ENCODE measurements at regions not wholly inside any gene's neighbourhood (a gene's known extent, or its start where the extent isn't known, plus 50 kb on each side); places are given as distances from the start of the nearest gene placed in this dataset.

DNA sequence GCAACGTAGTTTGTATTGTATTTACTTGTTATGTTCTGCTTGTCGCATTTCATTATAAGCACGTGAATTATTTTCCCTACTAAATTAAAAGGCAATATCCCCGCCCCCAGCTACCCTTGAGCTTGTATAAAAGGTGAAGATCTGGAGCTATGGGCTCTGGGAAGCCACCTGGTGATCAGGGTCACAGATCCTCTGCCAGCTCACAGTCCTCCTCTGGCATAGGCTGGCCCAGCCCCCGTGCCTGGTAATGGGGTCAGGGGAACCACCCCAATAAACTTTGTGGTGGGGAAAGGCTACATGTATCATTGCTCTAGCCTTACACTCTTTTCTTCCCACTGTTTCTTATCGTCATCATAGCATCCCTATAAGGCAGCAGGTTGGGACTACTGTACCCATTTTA, 190.2 kb upstream of the TSHZ3 start:
- TF ChIP-seq, protein P1, sequence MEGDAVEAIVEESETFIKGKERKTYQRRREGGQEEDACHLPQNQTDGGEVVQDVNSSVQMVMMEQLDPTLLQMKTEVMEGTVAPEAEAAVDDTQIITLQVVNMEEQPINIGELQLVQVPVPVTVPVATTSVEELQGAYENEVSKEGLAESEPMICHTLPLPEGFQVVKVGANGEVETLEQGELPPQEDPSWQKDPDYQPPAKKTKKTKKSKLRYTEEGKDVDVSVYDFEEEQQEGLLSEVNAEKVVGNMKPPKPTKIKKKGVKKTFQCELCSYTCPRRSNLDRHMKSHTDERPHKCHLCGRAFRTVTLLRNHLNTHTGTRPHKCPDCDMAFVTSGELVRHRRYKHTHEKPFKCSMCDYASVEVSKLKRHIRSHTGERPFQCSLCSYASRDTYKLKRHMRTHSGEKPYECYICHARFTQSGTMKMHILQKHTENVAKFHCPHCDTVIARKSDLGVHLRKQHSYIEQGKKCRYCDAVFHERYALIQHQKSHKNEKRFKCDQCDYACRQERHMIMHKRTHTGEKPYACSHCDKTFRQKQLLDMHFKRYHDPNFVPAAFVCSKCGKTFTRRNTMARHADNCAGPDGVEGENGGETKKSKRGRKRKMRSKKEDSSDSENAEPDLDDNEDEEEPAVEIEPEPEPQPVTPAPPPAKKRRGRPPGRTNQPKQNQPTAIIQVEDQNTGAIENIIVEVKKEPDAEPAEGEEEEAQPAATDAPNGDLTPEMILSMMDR (IDR thresholded peaks at IDR 0.05; ENCODE audit: unreplicated experiment), result no peak
- DNase-seq (ENCODE audit: low spot score), result no peak
- H3K4me3 Mint-ChIP-seq (ENCODE audit: unreplicated experiment), result no peak overlapping the region

DNA sequence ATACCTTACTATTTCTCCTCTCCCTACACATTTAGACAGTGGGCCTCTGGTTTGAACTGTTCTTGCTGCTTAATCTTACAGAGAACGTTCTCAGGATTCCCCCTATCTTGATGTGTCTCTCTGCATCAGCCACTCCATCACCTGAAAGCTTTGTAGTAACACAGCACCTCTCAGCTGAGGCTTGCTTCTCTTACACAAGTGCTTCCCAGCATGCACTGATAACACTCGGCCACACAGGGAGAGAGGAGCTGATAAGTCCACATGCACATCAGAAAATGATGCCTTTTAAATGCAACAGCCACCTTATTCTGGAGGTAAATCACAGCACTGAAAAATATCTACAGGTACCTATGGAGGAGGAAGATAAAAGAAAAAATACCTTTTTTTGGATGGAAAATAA, 192.2 kb upstream of the TSHZ3 start:
- Mint-ChIP-seq H3K4me1 (ENCODE audit: unreplicated experiment) (no peaks in the 10 kb centered on the region), H3K9me3 (ENCODE audit: unreplicated experiment) (no peaks in the 10 kb centered on the region), H3K27ac (ENCODE audit: unreplicated experiment) (no peak overlapping the region), H3K4me3 (ENCODE audit: unreplicated experiment) (no peak overlapping the region), H3K27me3 (ENCODE audit: unreplicated experiment) (peaks cover 1% of the 10 kb centered on the region), H3K36me3 (ENCODE audit: low read depth, unreplicated experiment) (no peaks in the 10 kb centered on the region)
- no peak for DNase-seq (ENCODE audit: low spot score)
- TF ChIP-seq, protein P1 (IDR thresholded peaks at IDR 0.05; ENCODE audit: unreplicated experiment), result no peak

More for the DNA sequence above, 190.2 kb upstream of the TSHZ3 start:
- Mint-ChIP-seq H3K27me3 (ENCODE audit: unreplicated experiment) (peaks cover 1% of the 10 kb centered on the region), H3K4me1 (ENCODE audit: unreplicated experiment) (no peaks in the 10 kb centered on the region), H3K27ac (ENCODE audit: unreplicated experiment) (no peak overlapping the region), H3K36me3 (ENCODE audit: low read depth, unreplicated experiment) (no peaks in the 10 kb centered on the region), H3K9me3 (ENCODE audit: unreplicated experiment) (no peaks in the 10 kb centered on the region)

DNA sequence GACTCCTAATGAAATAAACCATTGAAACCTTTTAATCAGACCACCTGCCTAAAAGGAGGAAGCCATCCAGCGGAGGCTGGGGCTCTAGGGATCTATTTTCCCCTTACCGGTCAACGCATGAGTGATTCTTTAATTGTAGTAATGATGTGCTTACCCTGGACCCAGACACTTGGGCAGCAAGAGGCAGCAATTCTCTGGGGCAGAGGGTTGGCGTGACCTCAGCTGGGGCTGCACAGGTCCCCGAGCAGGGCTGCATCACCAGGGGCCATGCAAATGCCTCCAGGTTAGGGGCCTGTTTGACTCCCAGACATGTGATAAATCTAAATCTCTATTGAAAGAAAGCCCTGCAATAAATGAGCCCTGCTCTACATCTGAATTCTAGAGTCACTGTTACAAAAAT, 194.2 kb upstream of the TSHZ3 start:
- H3K4me1 Mint-ChIP-seq (ENCODE audit: unreplicated experiment), result no peaks in the 10 kb centered on the region
- no peaks in the 10 kb centered on the region for H3K9me3 Mint-ChIP-seq (ENCODE audit: unreplicated experiment)
- H3K36me3 Mint-ChIP-seq (ENCODE audit: low read depth, unreplicated experiment), result no peaks in the 10 kb centered on the region
- no peak overlapping the region for H3K27ac Mint-ChIP-seq (ENCODE audit: unreplicated experiment)
- no peak for DNase-seq (ENCODE audit: low spot score)
- TF ChIP-seq, protein P1 (IDR thresholded peaks at IDR 0.05; ENCODE audit: unreplicated experiment), result no peak
- H3K27me3 Mint-ChIP-seq (ENCODE audit: unreplicated experiment), result peaks cover 1% of the 10 kb centered on the region
- H3K4me3 Mint-ChIP-seq (ENCODE audit: unreplicated experiment), result no peak overlapping the region

DNA sequence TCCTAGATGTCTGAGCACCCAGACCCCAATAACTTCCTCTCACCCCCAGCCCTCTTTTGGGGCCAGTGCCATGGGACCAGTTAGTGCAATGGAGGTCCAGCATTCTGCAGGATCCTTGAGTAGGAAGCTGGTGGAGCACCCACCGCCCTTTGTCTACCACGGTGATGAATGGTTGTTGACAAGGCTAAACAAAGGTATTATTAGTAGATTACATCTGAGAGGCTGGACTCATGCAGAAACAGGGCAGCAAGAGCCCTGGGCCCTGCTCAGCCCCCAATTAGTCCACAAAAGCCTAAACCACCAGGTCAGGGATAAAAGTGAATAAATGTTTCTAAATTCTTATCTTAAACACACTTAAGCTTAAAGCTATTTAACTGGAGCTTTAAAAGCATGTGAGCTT, 196.5 kb upstream of the TSHZ3 start:
- H3K4me3 Mint-ChIP-seq (ENCODE audit: unreplicated experiment), result no peak overlapping the region
- no peaks in the 10 kb centered on the region for H3K36me3 Mint-ChIP-seq (ENCODE audit: low read depth, unreplicated experiment)
- no peaks in the 10 kb centered on the region for H3K4me1 Mint-ChIP-seq (ENCODE audit: unreplicated experiment)
- no peaks in the 10 kb centered on the region for H3K9me3 Mint-ChIP-seq (ENCODE audit: unreplicated experiment)
- H3K27me3 Mint-ChIP-seq (ENCODE audit: unreplicated experiment), result no peaks in the 10 kb centered on the region
- no peak overlapping the region for H3K27ac Mint-ChIP-seq (ENCODE audit: unreplicated experiment)
- no peak for DNase-seq (ENCODE audit: low spot score)
- TF ChIP-seq, protein P1 (IDR thresholded peaks at IDR 0.05; ENCODE audit: unreplicated experiment), result no peak

DNA sequence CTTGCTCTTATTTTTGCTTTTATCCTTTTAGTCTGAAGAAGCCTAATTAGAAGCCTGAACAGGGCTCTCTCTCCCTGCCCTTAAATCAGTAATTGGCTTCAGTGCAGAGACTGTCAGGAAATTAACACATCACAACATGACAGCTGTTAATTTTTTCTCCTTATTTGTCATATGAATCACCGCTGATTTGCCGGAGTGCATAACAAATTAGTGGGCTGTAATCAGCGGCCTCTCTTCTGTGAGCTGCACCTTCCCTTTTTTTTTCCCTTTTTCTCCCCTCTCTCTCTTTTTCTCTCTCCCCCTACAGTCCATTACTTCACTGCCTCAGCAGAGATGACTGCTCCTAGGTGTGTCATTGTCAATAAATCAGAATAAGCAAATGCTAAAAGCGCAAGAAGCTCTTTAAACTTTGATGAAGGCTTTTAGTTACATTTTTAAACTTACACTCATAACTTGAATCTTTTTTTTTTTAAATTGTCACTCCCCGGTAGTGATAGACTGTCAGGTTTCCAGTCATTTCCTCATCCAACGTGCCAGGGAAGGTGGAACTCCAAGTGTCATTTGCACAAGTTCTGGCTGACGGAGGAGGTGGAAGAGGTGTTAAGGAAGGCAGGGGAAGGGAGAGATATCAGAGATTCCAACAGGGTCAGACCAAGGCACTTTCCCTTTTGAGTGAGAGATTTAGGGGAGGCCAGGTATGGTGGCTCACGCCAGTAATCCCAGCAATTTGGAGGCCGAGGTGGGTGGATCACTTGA, 197.1 kb upstream of the TSHZ3 start:
- DNase-seq (ENCODE audit: low spot score), result no peak
- Mint-ChIP-seq H3K27ac (ENCODE audit: unreplicated experiment) (no peak overlapping the region), H3K9me3 (ENCODE audit: unreplicated experiment) (no peaks in the 10 kb centered on the region), H3K27me3 (ENCODE audit: unreplicated experiment) (no peaks in the 10 kb centered on the region), H3K36me3 (ENCODE audit: low read depth, unreplicated experiment) (no peaks in the 10 kb centered on the region), H3K4me3 (ENCODE audit: unreplicated experiment) (no peak overlapping the region), H3K4me1 (ENCODE audit: unreplicated experiment) (no peaks in the 10 kb centered on the region)
- TF ChIP-seq, protein P1 (IDR thresholded peaks at IDR 0.05; ENCODE audit: unreplicated experiment), result no peak

Data from endothelial cell (in vitro differentiated cells).